ENCODE measurements at regions not wholly inside any gene's neighbourhood (a gene's known extent, or its start where the extent isn't known, plus 50 kb on each side); places are given as distances from the start of the nearest gene placed in this dataset.

DNA sequence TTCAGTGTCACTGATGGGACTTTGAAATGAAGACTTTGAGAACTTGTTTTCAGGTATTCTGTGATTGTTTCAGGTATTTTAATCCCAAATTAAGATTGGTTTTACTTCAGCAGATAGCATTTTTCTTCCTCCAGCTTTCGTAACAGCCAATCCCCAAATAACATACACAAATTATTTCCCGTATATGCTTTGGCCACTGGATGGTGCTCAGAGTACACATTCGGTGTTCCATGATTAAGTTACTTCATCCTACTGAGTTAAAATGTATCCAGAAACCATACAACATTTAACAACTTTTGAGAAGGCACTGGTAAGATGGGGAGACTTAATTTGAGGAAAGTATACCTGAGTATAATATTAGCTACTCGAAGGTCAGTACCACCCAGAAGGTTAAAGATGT lies 233.4 kb upstream of the FAM47A start:
- Histone ChIP-seq H4K20me1 (ENCODE audit: control insufficient read depth, insufficient read depth, low read depth, low read length) (no peaks in the 10 kb centered on the region), H3K79me2 (ENCODE audit: control insufficient read depth, low read length) (no peaks in the 10 kb centered on the region), H3K27me3 (ENCODE audit: control insufficient read depth, low read length) (no peaks in the 10 kb centered on the region), H3K9me3 (ENCODE audit: control insufficient read depth, insufficient read depth, low read length) (no peaks in the 10 kb centered on the region), H3K36me3 (ENCODE audit: control insufficient read depth, low read length) (no peaks in the 10 kb centered on the region), H3K9me2 (replicated peaks; ENCODE audit: control insufficient read depth, low read length) (no peaks in the 10 kb centered on the region), H3K4me2 (ENCODE audit: low read length) (no peak overlapping the region), H3K27ac (ENCODE audit: low read depth, low read length) (no peak overlapping the region), H3K4me1 (ENCODE audit: control insufficient read depth, low read length) (no peaks in the 10 kb centered on the region), H3F3A (ENCODE audit: control insufficient read depth, insufficient read depth) (no peaks in the 10 kb centered on the region), H3K4me3 (ENCODE audit: low read length) (no peak overlapping the region)
- TF ChIP-seq EZH2phosphoT487 (IDR thresholded peaks at IDR 0.05; ENCODE audit: borderline replicate concordance, low read length) (no peak), CTCF (IDR thresholded peaks at IDR 0.05; ENCODE audit: low read depth, low read length, poor library complexity, severe bottlenecking) (no peak)

GRCh38 chrX:34350561-34351335 lies 218.6 kb upstream of the FAM47A start:
- H3K9me2 ChIP-seq (replicated peaks; ENCODE audit: control insufficient read depth, low read length): no peaks in the 10 kb centered on the region
- TF ChIP-seq CTCF (IDR thresholded peaks at IDR 0.05; ENCODE audit: low read depth, low read length, poor library complexity, severe bottlenecking): no peak
- no peak for TF ChIP-seq EZH2phosphoT487 (IDR thresholded peaks at IDR 0.05; ENCODE audit: borderline replicate concordance, low read length)

GRCh38 chrX:34343001-34343400 lies 210.9 kb upstream of the FAM47A start:
- Histone ChIP-seq H3K4me1 (ENCODE audit: control insufficient read depth, low read length) (no peaks in the 10 kb centered on the region), H3K9me2 (replicated peaks; ENCODE audit: control insufficient read depth, low read length) (no peaks in the 10 kb centered on the region), H4K20me1 (ENCODE audit: control insufficient read depth, insufficient read depth, low read depth, low read length) (no peaks in the 10 kb centered on the region), H3K36me3 (ENCODE audit: control insufficient read depth, low read length) (no peaks in the 10 kb centered on the region), H3F3A (ENCODE audit: control insufficient read depth, insufficient read depth) (no peaks in the 10 kb centered on the region), H3K4me2 (ENCODE audit: low read length) (no peak overlapping the region), H3K9me3 (ENCODE audit: control insufficient read depth, insufficient read depth, low read length) (no peaks in the 10 kb centered on the region), H3K4me3 (ENCODE audit: low read length) (no peak overlapping the region), H3K27me3 (ENCODE audit: control insufficient read depth, low read length) (no peaks in the 10 kb centered on the region), H3K27ac (ENCODE audit: low read depth, low read length) (no peak overlapping the region), H3K79me2 (ENCODE audit: control insufficient read depth, low read length) (no peaks in the 10 kb centered on the region)
- no peak for TF ChIP-seq EZH2phosphoT487 (IDR thresholded peaks at IDR 0.05; ENCODE audit: borderline replicate concordance, low read length)
- TF ChIP-seq CTCF (IDR thresholded peaks at IDR 0.05; ENCODE audit: low read depth, low read length, poor library complexity, severe bottlenecking): no peak

More at GRCh38 chrX:34350561-34351335, 218.6 kb upstream of the FAM47A start:
- Histone ChIP-seq H3K79me2 (ENCODE audit: control insufficient read depth, low read length) (no peaks in the 10 kb centered on the region), H4K20me1 (ENCODE audit: control insufficient read depth, insufficient read depth, low read depth, low read length) (no peaks in the 10 kb centered on the region), H3K9me3 (ENCODE audit: control insufficient read depth, insufficient read depth, low read length) (no peaks in the 10 kb centered on the region), H3K4me1 (ENCODE audit: control insufficient read depth, low read length) (no peaks in the 10 kb centered on the region), H3F3A (ENCODE audit: control insufficient read depth, insufficient read depth) (no peaks in the 10 kb centered on the region), H3K36me3 (ENCODE audit: control insufficient read depth, low read length) (no peaks in the 10 kb centered on the region), H3K27ac (ENCODE audit: low read depth, low read length) (no peak overlapping the region), H3K27me3 (ENCODE audit: control insufficient read depth, low read length) (no peaks in the 10 kb centered on the region), H3K4me3 (ENCODE audit: low read length) (no peak overlapping the region), H3K4me2 (ENCODE audit: low read length) (no peak overlapping the region)
